AG04449 (cell line): ENCODE measurements at regions not wholly inside any gene's neighbourhood (a gene's known extent, or its start where the extent isn't known, plus 50 kb on each side); places are given as distances from the start of the nearest gene placed in this dataset.

Experiments
- CTCF ChIA-PET: fragments of 350-600 bp; formaldehyde crosslinking; extraction: SDS; loops from one replicate; lab custom pipeline; 2021; ENCODE audit warnings: antibody characterized with exemption; lab: Yijun Ruan, JAX
- POLR2A ChIA-PET: fragments of 400-600, 350-600 bp; formaldehyde crosslinking; extraction: SDS; loops from one replicate; lab custom pipeline; 2020; ENCODE audit warnings: antibody characterized with exemption, inconsistent platforms; lab: Yijun Ruan, JAX
- DNase-seq: peaks from one replicate; pipeline ENCODE4 v3.0.0-alpha.2; 2010; ENCODE audit warnings: low read depth, low spot score
- H3K4me3 ChIP-seq: 2 replicates; pipeline ENCODE4 v1.5.1; 2011; ENCODE audit warnings: low read depth, mild to moderate bottlenecking, control low read depth, low read length
- CTCF ChIP-seq: IDR thresholded peaks from one replicate; pipeline ENCODE4 v1.5.1; 2011; ENCODE audit warnings: mild to moderate bottlenecking, moderate library complexity, low read length, control low read depth, inconsistent platforms; ENCODE audit not compliant: insufficient read depth; ENCODE audit errors: missing control alignments

- no peak for DNase-seq
- ChIA-PET CTCF (no interaction called here), POLR2A (no interaction called here)
- TF ChIP-seq CTCF = no peak
- H3K4me3 ChIP-seq = no peak overlapping the region
Observed at GRCh38 chr2:228348516-228349064, 167.1 kb upstream of the SPHKAP start.

GRCh38 chr2:228344531-228344930 is 163.0 kb upstream of the SPHKAP start:
- ChIA-PET CTCF (no interaction called here), POLR2A (no interaction called here)
- no peak for TF ChIP-seq CTCF
- no peak overlapping the region for H3K4me3 ChIP-seq
- DNase-seq = no peak

GRCh38 chr2:228339525-228339924 is 158.0 kb upstream of the SPHKAP start:
- H3K4me3 ChIP-seq = no peak overlapping the region
- ChIA-PET POLR2A (no interaction called here), CTCF (no interaction called here)
- no peak for TF ChIP-seq CTCF
- no peak for DNase-seq

- no peak for DNase-seq
- ChIA-PET POLR2A (no interaction called here), CTCF (no interaction called here)
- no peak overlapping the region for H3K4me3 ChIP-seq
- TF ChIP-seq CTCF = no peak
Observed at GRCh38 chr2:228334180-228334579, 152.7 kb upstream of the SPHKAP start.

- H3K4me3 ChIP-seq = no peak overlapping the region
- ChIA-PET CTCF (no interaction called here), POLR2A (no interaction called here)
- TF ChIP-seq CTCF = no peak
- DNase-seq = no peak
Observed at GRCh38 chr2:228329282-228329681, 147.8 kb upstream of the SPHKAP start.

- no peak overlapping the region for H3K4me3 ChIP-seq
- TF ChIP-seq CTCF = no peak
- DNase-seq = no peak
- CTCF ChIA-PET = no interaction called here
- POLR2A ChIA-PET = no interaction called here
Observed at GRCh38 chr2:228321015-228321414, 139.5 kb upstream of the SPHKAP start.
